ENCODE measurements at regions not wholly inside any gene's neighbourhood (a gene's known extent, or its start where the extent isn't known, plus 50 kb on each side); places are given as distances from the start of the nearest gene placed in this dataset.

- H3K9me3 ChIP-seq (ENCODE audit: insufficient read depth, low read depth): no peaks in the 10 kb centered on the region
- CTCF ChIA-PET: interaction anchor here (0.6 kb wide), 2 partner anchors 192 to 205 kb away, joined by 3 to 4 read pairs; no protein-coding TSS in a partner anchor
These were observed 197.5 kb upstream of the BCL6 start for GRCh38 chr3:187942658-187943241.

GRCh38 chr3:187943677-187944389, 198.6 kb upstream of the BCL6 start:
- ChIA-PET CTCF (interaction anchor here (0.5 to 0.6 kb wide), 3 partner anchors 146 to 202 kb away, joined by 3 to 12 read pairs (median 5); no protein-coding TSS in a partner anchor), POLR2A (ENCODE audit: unreplicated experiment) (interaction anchor here (0.5 to 1.2 kb wide), 4 partner anchors 10 to 193 kb away, joined by 4 to 17 read pairs (median 6); no protein-coding TSS in a partner anchor)
- Histone ChIP-seq H3K4me1 (replicated peaks; ENCODE audit: insufficient read depth) (peaks cover 64% of the 10 kb centered on the region), H3K4me2 (peak overlapping the region; percentile 78), H3F3A (ENCODE audit: insufficient read depth, low read depth) (peaks cover 37% of the 10 kb centered on the region), H3K36me3 (ENCODE audit: low read depth) (no peaks in the 10 kb centered on the region), H3K27me3 (ENCODE audit: insufficient read depth, low read depth) (no peaks in the 10 kb centered on the region), H3K4me3 (peak overlapping the region; percentile 45; the same call in 1 of the 2 replicates), H4K20me1 (ENCODE audit: insufficient read depth) (no peaks in the 10 kb centered on the region), H3K79me2 (ENCODE audit: low read depth) (peaks cover 5% of the 10 kb centered on the region; the same call in 1 of the 2 replicates), H3K27ac (peak overlapping the region; percentile 94), H2AFZ (no peak overlapping the region), H3K9me3 (ENCODE audit: insufficient read depth, low read depth) (no peaks in the 10 kb centered on the region), H3K9me2 (ENCODE audit: insufficient read depth) (no peaks in the 10 kb centered on the region)
- intact Hi-C loops (cut with micrococcal nuclease; ENCODE audit: unreplicated experiment): loop anchor here (1.0 to 10.0 kb wide), 5 partner anchors 31 to 1011 kb away; no protein-coding TSS in a partner anchor
- TF ChIP-seq CTCF (conservative IDR thresholded peaks at IDR 0.05): no peak
- no peak for TF ChIP-seq EZH2 (IDR thresholded peaks at IDR 0.05; ENCODE audit: low read depth)
- DNase-seq: peak; percentile 43 to 95
- BruUV-seq (replicated peaks): no TSS peak

More at GRCh38 chr3:187942658-187943241, 197.5 kb upstream of the BCL6 start:
- BruUV-seq (replicated peaks): no TSS peak
- POLR2A ChIA-PET (ENCODE audit: unreplicated experiment): no interaction called here
- H3K27ac ChIP-seq: peak overlapping the region; percentile 94
- peaks cover 64% of the 10 kb centered on the region for H3K4me1 ChIP-seq (replicated peaks; ENCODE audit: insufficient read depth)
- H3K4me2 ChIP-seq: peak overlapping the region; percentile 78
- H3K36me3 ChIP-seq (ENCODE audit: low read depth): no peaks in the 10 kb centered on the region
- no peaks in the 10 kb centered on the region for H3K27me3 ChIP-seq (ENCODE audit: insufficient read depth, low read depth)
- no peak for DNase-seq
- H3K9me2 ChIP-seq (ENCODE audit: insufficient read depth): no peaks in the 10 kb centered on the region
- intact Hi-C loops (cut with micrococcal nuclease; ENCODE audit: unreplicated experiment): loop anchor here (1.0 to 10.0 kb wide), 4 partner anchors 32 to 1012 kb away; no protein-coding TSS in a partner anchor
- TF ChIP-seq EZH2 (IDR thresholded peaks at IDR 0.05; ENCODE audit: low read depth): no peak
- TF ChIP-seq CTCF (conservative IDR thresholded peaks at IDR 0.05): no peak
- peaks cover 5% of the 10 kb centered on the region; the same call in 1 of the 2 replicates for H3K79me2 ChIP-seq (ENCODE audit: low read depth)
- H3F3A ChIP-seq (ENCODE audit: insufficient read depth, low read depth): peaks cover 37% of the 10 kb centered on the region
- peak overlapping the region; percentile 11; the same call in 1 of the 2 replicates for H2AFZ ChIP-seq
- no peak overlapping the region for H3K4me3 ChIP-seq
- no peaks in the 10 kb centered on the region for H4K20me1 ChIP-seq (ENCODE audit: insufficient read depth)

GRCh38 chr3:187944390-187945179, 199.3 kb upstream of the BCL6 start:
- Histone ChIP-seq H3K9me3 (ENCODE audit: insufficient read depth, low read depth) (no peaks in the 10 kb centered on the region), H2AFZ (0 out of 2 replicates have a peak overlapping the region, but pooled peaks have one; percentile 0), H3K79me2 (ENCODE audit: low read depth) (peaks cover 5% of the 10 kb centered on the region; the same call in 1 of the 2 replicates), H3K4me3 (peak overlapping the region; percentile 45), H3K4me1 (replicated peaks; ENCODE audit: insufficient read depth) (peaks cover 64% of the 10 kb centered on the region), H3K9me2 (ENCODE audit: insufficient read depth) (no peaks in the 10 kb centered on the region), H3K27ac (peak overlapping the region; percentile 94), H3K27me3 (ENCODE audit: insufficient read depth, low read depth) (no peaks in the 10 kb centered on the region), H4K20me1 (ENCODE audit: insufficient read depth) (no peaks in the 10 kb centered on the region), H3K36me3 (ENCODE audit: low read depth) (no peaks in the 10 kb centered on the region), H3K4me2 (peak overlapping the region; percentile 78), H3F3A (ENCODE audit: insufficient read depth, low read depth) (peaks cover 37% of the 10 kb centered on the region)
- peak; percentile 39 to 97 for DNase-seq
- TF ChIP-seq EZH2 (IDR thresholded peaks at IDR 0.05; ENCODE audit: low read depth) (no peak), CTCF (conservative IDR thresholded peaks at IDR 0.05) (no peak)
- ChIA-PET POLR2A (ENCODE audit: unreplicated experiment) (interaction anchor here (0.5 to 1.2 kb wide), 4 partner anchors 10 to 1196 kb away, joined by 3 to 17 read pairs (median 6); no protein-coding TSS in a partner anchor), CTCF (interaction anchor here (0.6 kb wide), 2 partner anchors 36 to 198 kb away, joined by 5 to 7 read pairs; no protein-coding TSS in a partner anchor)
- BruUV-seq (replicated peaks): no TSS peak
- intact Hi-C loops (cut with micrococcal nuclease; ENCODE audit: unreplicated experiment): loop anchor here (2.0 to 10.0 kb wide), 3 partner anchors 93 to 1010 kb away; no protein-coding TSS in a partner anchor

All from PC-9 (cell line).